ENCODE measurements at regions not wholly inside any gene's neighbourhood (a gene's known extent, or its start where the extent isn't known, plus 50 kb on each side); places are given as distances from the start of the nearest gene placed in this dataset.

DNA sequence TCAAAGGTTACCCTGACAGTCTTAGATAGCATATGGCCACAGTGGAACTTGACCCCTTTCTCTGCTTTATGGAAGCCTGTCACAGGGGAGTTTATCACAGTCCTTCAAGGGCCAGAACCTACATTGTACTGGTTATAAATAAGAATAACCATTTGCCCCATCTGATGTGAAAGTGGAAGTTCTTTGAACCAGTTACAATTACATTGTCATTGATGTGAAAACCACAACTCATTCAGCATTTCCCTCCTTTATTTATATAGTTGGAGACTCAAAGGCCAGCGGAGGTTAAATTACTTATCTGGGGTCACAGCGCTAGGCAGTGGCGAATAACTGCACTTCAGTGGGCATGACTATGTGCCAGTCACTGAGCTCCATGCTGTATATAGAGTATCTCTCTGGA lies 60.5 kb upstream of the TBC1D5 start:
- Histone ChIP-seq H3K4me3 (ENCODE audit: low read depth, low read length) (no peak overlapping the region), H3K27me3 (ENCODE audit: control insufficient read depth, insufficient read depth, low read length) (no peaks in the 10 kb centered on the region), H3K36me3 (ENCODE audit: control insufficient read depth, insufficient read depth, low read length) (no peaks in the 10 kb centered on the region)
- TF ChIP-seq, protein P1, sequence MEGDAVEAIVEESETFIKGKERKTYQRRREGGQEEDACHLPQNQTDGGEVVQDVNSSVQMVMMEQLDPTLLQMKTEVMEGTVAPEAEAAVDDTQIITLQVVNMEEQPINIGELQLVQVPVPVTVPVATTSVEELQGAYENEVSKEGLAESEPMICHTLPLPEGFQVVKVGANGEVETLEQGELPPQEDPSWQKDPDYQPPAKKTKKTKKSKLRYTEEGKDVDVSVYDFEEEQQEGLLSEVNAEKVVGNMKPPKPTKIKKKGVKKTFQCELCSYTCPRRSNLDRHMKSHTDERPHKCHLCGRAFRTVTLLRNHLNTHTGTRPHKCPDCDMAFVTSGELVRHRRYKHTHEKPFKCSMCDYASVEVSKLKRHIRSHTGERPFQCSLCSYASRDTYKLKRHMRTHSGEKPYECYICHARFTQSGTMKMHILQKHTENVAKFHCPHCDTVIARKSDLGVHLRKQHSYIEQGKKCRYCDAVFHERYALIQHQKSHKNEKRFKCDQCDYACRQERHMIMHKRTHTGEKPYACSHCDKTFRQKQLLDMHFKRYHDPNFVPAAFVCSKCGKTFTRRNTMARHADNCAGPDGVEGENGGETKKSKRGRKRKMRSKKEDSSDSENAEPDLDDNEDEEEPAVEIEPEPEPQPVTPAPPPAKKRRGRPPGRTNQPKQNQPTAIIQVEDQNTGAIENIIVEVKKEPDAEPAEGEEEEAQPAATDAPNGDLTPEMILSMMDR (IDR thresholded peaks at IDR 0.05; ENCODE audit: insufficient read depth, low read depth, low read length) = no peak
- DNase-seq (ENCODE audit: low read depth) = no peak
- ChIA-PET POLR2A (no interaction called here), CTCF (interaction anchor here (1.2 kb wide), 1 partner anchor 11 kb away, joined by 3 read pairs; no protein-coding TSS in a partner anchor)

DNA sequence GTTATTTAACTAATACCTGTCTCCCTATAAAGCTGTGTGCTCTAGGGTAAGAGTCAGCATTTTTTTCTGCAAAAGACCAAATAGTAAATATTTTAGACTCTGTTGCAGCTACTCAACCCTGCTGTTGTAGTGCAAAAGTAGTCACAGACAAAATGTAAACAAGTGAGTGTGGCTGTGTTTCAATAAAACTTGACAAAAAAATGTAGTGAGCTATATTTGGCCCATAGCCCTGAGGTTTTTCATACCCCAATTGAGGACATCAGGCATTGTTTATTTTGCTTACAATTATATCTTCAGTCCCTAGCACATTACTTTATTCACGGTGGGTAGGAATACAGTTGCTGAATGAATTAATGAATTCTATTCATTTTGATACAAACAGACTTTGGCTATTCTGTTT lies 58.7 kb upstream of the TBC1D5 start:
- ChIA-PET POLR2A (no interaction called here), CTCF (interaction anchor here (1.1 kb wide), 1 partner anchor 10 kb away, joined by 4 read pairs; no protein-coding TSS in a partner anchor)
- no peaks in the 10 kb centered on the region for H3K36me3 ChIP-seq (ENCODE audit: control insufficient read depth, insufficient read depth, low read length)
- TF ChIP-seq, protein P1 (IDR thresholded peaks at IDR 0.05; ENCODE audit: insufficient read depth, low read depth, low read length) = no peak
- no peak for DNase-seq (ENCODE audit: low read depth)
- H3K27me3 ChIP-seq (ENCODE audit: control insufficient read depth, insufficient read depth, low read length) = no peaks in the 10 kb centered on the region
- H3K4me3 ChIP-seq (ENCODE audit: low read depth, low read length) = no peak overlapping the region

GRCh38 chr3:17800232-17800631 lies 57.8 kb upstream of the TBC1D5 start:
- ChIA-PET POLR2A (no interaction called here), CTCF (no interaction called here)
- Histone ChIP-seq H3K27me3 (ENCODE audit: control insufficient read depth, insufficient read depth, low read length) (no peaks in the 10 kb centered on the region), H3K4me3 (ENCODE audit: low read depth, low read length) (no peak overlapping the region), H3K36me3 (ENCODE audit: control insufficient read depth, insufficient read depth, low read length) (no peaks in the 10 kb centered on the region)
- TF ChIP-seq, protein P1 (IDR thresholded peaks at IDR 0.05; ENCODE audit: insufficient read depth, low read depth, low read length) = no peak
- no peak for DNase-seq (ENCODE audit: low read depth)

DNA sequence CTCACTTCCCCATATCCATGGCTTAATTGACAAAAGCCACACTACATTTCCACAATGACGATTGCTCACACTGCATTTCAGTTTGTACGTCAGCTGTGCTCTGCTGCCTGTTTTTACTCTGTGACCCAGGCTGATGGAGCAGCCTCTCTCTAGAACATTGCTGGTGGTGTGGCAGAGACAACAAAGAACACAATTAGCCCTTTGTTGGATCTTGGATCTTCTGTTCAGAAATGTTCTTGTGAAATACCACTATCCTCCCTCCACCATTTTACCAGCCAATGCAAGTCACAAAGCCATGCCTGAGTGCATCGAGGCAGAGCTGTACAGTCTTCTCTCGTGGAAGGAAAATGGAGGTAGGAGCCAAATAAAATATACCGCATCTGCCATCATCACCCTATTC lies 56.9 kb upstream of the TBC1D5 start:
- Histone ChIP-seq H3K27me3 (ENCODE audit: control insufficient read depth, insufficient read depth, low read length) (no peaks in the 10 kb centered on the region), H3K4me3 (ENCODE audit: low read depth, low read length) (no peak overlapping the region), H3K36me3 (ENCODE audit: control insufficient read depth, insufficient read depth, low read length) (no peaks in the 10 kb centered on the region)
- ChIA-PET POLR2A (no interaction called here), CTCF (interaction anchor here (1.2 kb wide), 1 partner anchor 42 kb away, joined by 4 read pairs; no protein-coding TSS in a partner anchor)
- TF ChIP-seq, protein P1 (IDR thresholded peaks at IDR 0.05; ENCODE audit: insufficient read depth, low read depth, low read length) = no peak
- DNase-seq (ENCODE audit: low read depth) = no peak

- H3K27me3 ChIP-seq (ENCODE audit: control insufficient read depth, insufficient read depth, low read length) = no peaks in the 10 kb centered on the region
- TF ChIP-seq, protein P1 (IDR thresholded peaks at IDR 0.05; ENCODE audit: insufficient read depth, low read depth, low read length) = no peak
- POLR2A ChIA-PET = no interaction called here
- no peaks in the 10 kb centered on the region for H3K36me3 ChIP-seq (ENCODE audit: control insufficient read depth, insufficient read depth, low read length)
- CTCF ChIA-PET = interaction anchor here (0.9 to 1.2 kb wide), 2 partner anchors 13 to 43 kb away, joined by 3 to 4 read pairs; no protein-coding TSS in a partner anchor
- DNase-seq (ENCODE audit: low read depth) = no peak
- H3K4me3 ChIP-seq (ENCODE audit: low read depth, low read length) = no peak overlapping the region
Observed at GRCh38 chr3:17798000-17798399, 55.6 kb upstream of the TBC1D5 start.

Measured in BJ (cell line).